AG04450 (cell line): ENCODE measurements at regions not wholly inside any gene's neighbourhood (a gene's known extent, or its start where the extent isn't known, plus 50 kb on each side); places are given as distances from the start of the nearest gene placed in this dataset.

ENCODE experiments used
- CTCF ChIA-PET: fragments of 300-600, 350-600 bp; formaldehyde crosslinking; extraction: SDS; loops from one replicate; lab custom pipeline; 2022; ENCODE audit warnings: antibody characterized with exemption, inconsistent platforms; lab: Charles Lee
- POLR2A ChIA-PET: fragments of 350-600 bp; formaldehyde crosslinking; extraction: SDS; loops from one replicate; lab custom pipeline; 2021; ENCODE audit warnings: antibody characterized with exemption, inconsistent platforms; lab: Yijun Ruan, JAX
- DNase-seq: peaks from one replicate; pipeline ENCODE4 v3.0.0-alpha.2; 2011; ENCODE audit warnings: low read depth, low spot score
- H3K27ac ChIP-seq: one replicate; pipeline ENCODE4 v1.5.1; 2012; ENCODE audit warnings: low read depth, low read length, control low read depth
- H3K27me3 ChIP-seq: one replicate; pipeline ENCODE4 v1.6.0; 2012; ENCODE audit warnings: low read length; ENCODE audit not compliant: control insufficient read depth, insufficient read depth
- H3K4me3 ChIP-seq: 2 replicates; pipeline ENCODE4 v1.5.1; 2011; ENCODE audit warnings: mild to moderate bottlenecking, low read depth, low read length, control low read depth
- H3K9me3 ChIP-seq: 2 replicates; pipeline ENCODE4 v1.5.1; 2012; ENCODE audit warnings: low read length; ENCODE audit not compliant: control insufficient read depth, insufficient read depth
- TF ChIP-seq, protein P1 (sequence below): IDR thresholded peaks from 2 replicates; pipeline ENCODE4 v1.5.1; 2011; ENCODE audit warnings: low read depth, low read length, control low read depth, inconsistent platforms

DNA sequence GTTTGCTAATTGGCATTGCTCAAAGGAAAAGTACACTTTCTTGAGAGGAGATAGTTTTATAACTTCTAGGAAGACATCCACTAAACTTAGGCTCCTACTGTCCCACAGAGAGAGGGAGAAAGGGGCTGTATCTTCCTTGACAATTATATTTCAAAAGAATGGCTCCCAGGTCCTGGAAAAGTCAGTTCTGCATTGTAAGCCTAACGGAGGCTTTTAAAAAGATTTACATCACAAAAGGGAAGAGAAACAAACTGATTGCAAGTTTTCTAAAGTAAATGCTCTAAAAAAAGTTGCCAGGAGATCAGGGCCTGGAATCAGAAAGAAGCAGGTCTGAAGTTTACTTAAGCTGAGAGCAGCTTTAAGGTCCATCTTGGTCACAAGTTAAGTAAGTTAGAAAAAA, 839.5 kb downstream of the FRK start:
- Histone ChIP-seq H3K27me3 (no peaks in the 10 kb centered on the region), H3K9me3 (no peaks in the 10 kb centered on the region), H3K4me3 (no peak overlapping the region), H3K27ac (no peak overlapping the region)
- TF ChIP-seq, protein P1, sequence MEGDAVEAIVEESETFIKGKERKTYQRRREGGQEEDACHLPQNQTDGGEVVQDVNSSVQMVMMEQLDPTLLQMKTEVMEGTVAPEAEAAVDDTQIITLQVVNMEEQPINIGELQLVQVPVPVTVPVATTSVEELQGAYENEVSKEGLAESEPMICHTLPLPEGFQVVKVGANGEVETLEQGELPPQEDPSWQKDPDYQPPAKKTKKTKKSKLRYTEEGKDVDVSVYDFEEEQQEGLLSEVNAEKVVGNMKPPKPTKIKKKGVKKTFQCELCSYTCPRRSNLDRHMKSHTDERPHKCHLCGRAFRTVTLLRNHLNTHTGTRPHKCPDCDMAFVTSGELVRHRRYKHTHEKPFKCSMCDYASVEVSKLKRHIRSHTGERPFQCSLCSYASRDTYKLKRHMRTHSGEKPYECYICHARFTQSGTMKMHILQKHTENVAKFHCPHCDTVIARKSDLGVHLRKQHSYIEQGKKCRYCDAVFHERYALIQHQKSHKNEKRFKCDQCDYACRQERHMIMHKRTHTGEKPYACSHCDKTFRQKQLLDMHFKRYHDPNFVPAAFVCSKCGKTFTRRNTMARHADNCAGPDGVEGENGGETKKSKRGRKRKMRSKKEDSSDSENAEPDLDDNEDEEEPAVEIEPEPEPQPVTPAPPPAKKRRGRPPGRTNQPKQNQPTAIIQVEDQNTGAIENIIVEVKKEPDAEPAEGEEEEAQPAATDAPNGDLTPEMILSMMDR: no peak
- ChIA-PET CTCF (no interaction called here), POLR2A (no interaction called here)
- DNase-seq: no peak

DNA sequence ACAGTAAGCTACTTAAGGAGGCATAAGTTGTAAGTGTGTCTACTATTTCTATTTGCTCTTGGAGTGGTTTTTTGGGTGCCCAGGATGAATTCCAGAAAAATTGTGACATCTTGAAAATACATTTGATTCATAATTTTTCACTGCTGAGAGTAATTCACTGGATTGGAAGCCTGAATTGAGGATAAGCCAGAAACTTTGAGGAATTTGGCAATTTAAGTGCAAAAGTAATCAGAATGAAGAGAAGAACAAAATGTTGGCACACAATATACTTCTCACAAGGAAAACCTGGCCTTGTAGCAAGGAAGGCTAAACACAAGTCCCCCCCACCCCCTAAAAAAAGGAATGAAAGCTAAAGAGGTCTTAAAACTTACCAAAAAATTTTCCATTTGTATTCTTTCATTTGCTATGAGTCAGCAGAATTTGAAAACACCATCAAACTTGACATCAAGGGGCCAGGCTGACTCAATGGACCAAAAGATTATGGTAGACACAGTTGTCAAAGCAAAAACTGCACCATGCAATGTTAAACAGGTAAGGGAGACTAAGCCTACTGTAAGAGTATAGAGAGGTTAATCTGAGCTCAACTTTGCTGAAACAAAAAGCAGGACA, 840.0 kb downstream of the FRK start:
- TF ChIP-seq, protein P1: no peak
- H3K4me3 ChIP-seq: no peak overlapping the region
- DNase-seq: no peak
- POLR2A ChIA-PET: no interaction called here
- H3K27me3 ChIP-seq: no peaks in the 10 kb centered on the region
- no peak overlapping the region for H3K27ac ChIP-seq
- H3K9me3 ChIP-seq: no peaks in the 10 kb centered on the region
- CTCF ChIA-PET: no interaction called here

DNA sequence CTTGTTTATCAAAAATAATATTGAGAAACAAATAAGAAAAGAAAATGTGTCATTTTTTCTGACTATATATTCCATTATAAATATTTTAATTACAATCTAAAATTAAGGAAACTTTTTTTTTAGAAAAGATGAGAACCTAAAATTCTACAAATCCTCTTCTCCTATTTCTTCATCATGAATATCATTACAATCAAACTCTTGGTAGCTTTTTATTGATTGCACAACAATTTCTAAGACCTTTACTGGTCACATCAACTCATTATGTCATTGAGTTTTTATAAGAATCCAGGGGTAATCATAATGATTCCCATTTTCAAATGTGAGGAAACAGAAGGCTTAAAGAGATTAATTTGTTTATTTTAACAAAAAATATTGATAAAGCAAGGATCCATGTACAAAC, 841.0 kb downstream of the FRK start:
- CTCF ChIA-PET: no interaction called here
- H3K4me3 ChIP-seq: no peak overlapping the region
- TF ChIP-seq, protein P1: no peak
- no peak for DNase-seq
- POLR2A ChIA-PET: no interaction called here
- no peak overlapping the region for H3K27ac ChIP-seq
- H3K9me3 ChIP-seq: no peaks in the 10 kb centered on the region
- H3K27me3 ChIP-seq: no peaks in the 10 kb centered on the region

DNA sequence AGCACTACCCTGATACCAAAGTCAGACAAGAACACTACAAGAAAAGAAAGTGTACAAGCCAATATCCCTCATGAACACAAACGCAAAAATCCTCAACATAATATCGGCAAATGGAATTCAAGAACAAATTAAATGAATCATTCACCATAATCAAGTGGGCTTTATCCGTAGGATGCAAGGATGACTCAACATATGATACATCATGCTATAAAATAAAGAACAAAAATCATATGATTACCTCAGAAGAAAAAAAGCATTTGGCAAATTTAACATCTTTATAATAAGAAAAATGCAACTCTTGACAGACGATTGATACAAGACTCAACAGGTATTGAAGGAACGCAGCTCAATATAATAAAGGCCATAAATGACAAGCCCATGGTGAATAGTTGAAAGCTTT, 843.9 kb downstream of the FRK start:
- H3K27ac ChIP-seq: no peak overlapping the region
- ChIA-PET CTCF (no interaction called here), POLR2A (no interaction called here)
- TF ChIP-seq, protein P1: no peak
- DNase-seq: no peak
- no peak overlapping the region for H3K4me3 ChIP-seq
- no peaks in the 10 kb centered on the region for H3K27me3 ChIP-seq
- H3K9me3 ChIP-seq: no peaks in the 10 kb centered on the region

DNA sequence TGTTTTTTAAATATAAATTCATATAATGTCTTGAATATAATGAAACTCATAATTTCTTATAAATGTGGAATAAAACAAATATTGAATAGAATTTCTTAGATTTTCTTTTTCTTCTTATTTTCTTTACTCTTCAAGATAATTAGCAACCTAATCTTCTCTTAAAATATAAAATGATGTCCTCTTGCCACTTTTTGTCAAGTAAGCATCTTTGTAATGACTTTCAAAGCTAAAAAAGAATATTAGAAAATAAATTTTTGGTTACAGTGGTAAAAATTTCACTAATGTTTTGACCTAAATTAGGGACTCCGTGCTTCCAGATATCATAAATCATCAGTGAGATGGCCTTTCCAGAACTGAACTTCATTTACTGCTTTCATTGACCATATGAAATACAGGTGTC, 846.4 kb downstream of the FRK start:
- POLR2A ChIA-PET: no interaction called here
- TF ChIP-seq, protein P1: no peak

More for the DNA sequence above, 846.4 kb downstream of the FRK start:
- Histone ChIP-seq H3K27ac (no peak overlapping the region), H3K4me3 (no peak overlapping the region), H3K9me3 (peaks cover 3% of the 10 kb centered on the region; the same call in 1 of the 2 replicates), H3K27me3 (no peaks in the 10 kb centered on the region)
- DNase-seq: no peak
- CTCF ChIA-PET: no interaction called here
